Neural crest cell (in vitro differentiated cells): ENCODE measurements at regions not wholly inside any gene's neighbourhood (a gene's known extent, or its start where the extent isn't known, plus 50 kb on each side); places are given as distances from the start of the nearest gene placed in this dataset.

Source experiments
- DNase-seq: peaks from one replicate; pipeline ENCODE4 v3.0.0; 2021; ENCODE audit warnings: low read depth, mixed read lengths, low spot score
- H3K27ac Mint-ChIP-seq: one replicate; pipeline ENCODE4 v1.8.0; 2021; ENCODE audit warnings: mild to moderate bottlenecking, mixed read lengths; ENCODE audit not compliant: unreplicated experiment
- H3K27me3 Mint-ChIP-seq: 2 replicates; pipeline ENCODE4 v1.8.0; 2021; ENCODE audit warnings: low read depth, mild to moderate bottlenecking, mixed read lengths
- H3K36me3 Mint-ChIP-seq: 2 replicates; pipeline ENCODE4 v1.8.0; 2021; ENCODE audit warnings: low read depth, mild to moderate bottlenecking, mixed read lengths
- H3K4me1 Mint-ChIP-seq: 2 replicates; pipeline ENCODE4 v1.8.0; 2021; ENCODE audit warnings: mixed read lengths
- H3K4me3 Mint-ChIP-seq: one replicate; pipeline ENCODE4 v1.8.0; 2021; ENCODE audit warnings: mild to moderate bottlenecking, mixed read lengths
- H3K9me3 Mint-ChIP-seq: 2 replicates; pipeline ENCODE4 v1.8.0; 2021; ENCODE audit warnings: mixed read lengths
- TF ChIP-seq, protein P1 (sequence below): fragments of 200-600 bp; sonication (generic); conservative IDR thresholded peaks from 2 replicates; pipeline ENCODE4 v1.5.0; 2021; ENCODE audit warnings: antibody characterized with exemption, mild to moderate bottlenecking

DNA sequence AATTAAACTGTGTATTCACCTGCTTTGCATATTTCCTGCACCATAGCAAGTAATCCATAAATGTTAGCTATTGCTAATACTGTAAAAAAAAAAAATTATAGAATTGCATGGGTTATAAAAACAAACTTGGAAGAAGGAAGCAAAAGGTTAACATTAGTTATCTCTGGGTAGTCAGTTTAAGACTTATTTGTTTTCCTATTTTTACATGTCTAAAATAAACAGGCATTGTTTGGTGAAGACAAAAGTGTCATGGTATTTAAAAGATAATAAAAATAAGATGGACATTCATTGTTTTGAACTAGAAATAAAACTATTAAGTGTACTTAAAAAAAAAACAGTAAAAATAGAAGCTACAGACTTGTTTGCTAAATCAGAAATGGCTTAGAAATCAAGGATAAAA lies 313.8 kb downstream of the SOX9 start:
- no peaks in the 10 kb centered on the region for H3K27me3 Mint-ChIP-seq

GRCh38 chr17:72434991-72435618 lies 314.3 kb downstream of the SOX9 start:
- Mint-ChIP-seq H3K27ac (no peak overlapping the region), H3K4me1 (no peaks in the 10 kb centered on the region), H3K27me3 (no peaks in the 10 kb centered on the region), H3K36me3 (no peaks in the 10 kb centered on the region), H3K4me3 (no peak overlapping the region), H3K9me3 (peaks cover 7% of the 10 kb centered on the region)
- no peak for DNase-seq
- TF ChIP-seq, protein P1, sequence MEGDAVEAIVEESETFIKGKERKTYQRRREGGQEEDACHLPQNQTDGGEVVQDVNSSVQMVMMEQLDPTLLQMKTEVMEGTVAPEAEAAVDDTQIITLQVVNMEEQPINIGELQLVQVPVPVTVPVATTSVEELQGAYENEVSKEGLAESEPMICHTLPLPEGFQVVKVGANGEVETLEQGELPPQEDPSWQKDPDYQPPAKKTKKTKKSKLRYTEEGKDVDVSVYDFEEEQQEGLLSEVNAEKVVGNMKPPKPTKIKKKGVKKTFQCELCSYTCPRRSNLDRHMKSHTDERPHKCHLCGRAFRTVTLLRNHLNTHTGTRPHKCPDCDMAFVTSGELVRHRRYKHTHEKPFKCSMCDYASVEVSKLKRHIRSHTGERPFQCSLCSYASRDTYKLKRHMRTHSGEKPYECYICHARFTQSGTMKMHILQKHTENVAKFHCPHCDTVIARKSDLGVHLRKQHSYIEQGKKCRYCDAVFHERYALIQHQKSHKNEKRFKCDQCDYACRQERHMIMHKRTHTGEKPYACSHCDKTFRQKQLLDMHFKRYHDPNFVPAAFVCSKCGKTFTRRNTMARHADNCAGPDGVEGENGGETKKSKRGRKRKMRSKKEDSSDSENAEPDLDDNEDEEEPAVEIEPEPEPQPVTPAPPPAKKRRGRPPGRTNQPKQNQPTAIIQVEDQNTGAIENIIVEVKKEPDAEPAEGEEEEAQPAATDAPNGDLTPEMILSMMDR, result no peak

More for the DNA sequence above, 313.8 kb downstream of the SOX9 start:
- TF ChIP-seq, protein P1, result no peak
- peaks cover 3% of the 10 kb centered on the region for H3K9me3 Mint-ChIP-seq
- H3K27ac Mint-ChIP-seq, result no peak overlapping the region
- H3K36me3 Mint-ChIP-seq, result no peaks in the 10 kb centered on the region
- no peak overlapping the region for H3K4me3 Mint-ChIP-seq
- H3K4me1 Mint-ChIP-seq, result no peaks in the 10 kb centered on the region
- no peak for DNase-seq

DNA sequence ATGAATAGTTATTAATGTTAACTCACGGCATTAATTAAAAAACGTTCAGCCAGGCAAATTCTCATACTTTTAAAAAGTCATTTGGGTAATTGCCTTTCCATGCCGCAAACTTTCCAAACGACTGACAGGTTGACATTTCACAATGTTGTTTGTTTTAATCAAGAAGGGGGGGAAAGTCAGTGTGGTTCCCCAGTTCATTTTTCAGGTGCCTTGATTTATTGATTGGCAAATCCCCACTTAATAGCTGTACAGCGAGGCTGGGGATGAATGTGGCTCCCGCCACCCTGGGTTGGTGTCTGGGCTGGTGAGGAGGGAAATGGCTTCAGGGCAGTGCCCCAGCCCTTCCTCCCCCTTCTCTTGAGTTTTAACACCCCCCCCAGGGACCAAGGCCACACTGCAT lies 318.0 kb downstream of the SOX9 start:
- Mint-ChIP-seq H3K9me3 (peaks cover 7% of the 10 kb centered on the region), H3K36me3 (no peaks in the 10 kb centered on the region), H3K27me3 (no peaks in the 10 kb centered on the region), H3K27ac (no peak overlapping the region), H3K4me3 (no peak overlapping the region), H3K4me1 (no peaks in the 10 kb centered on the region)
- DNase-seq, result no peak
- TF ChIP-seq, protein P1, result no peak

- no peak for DNase-seq
- H3K4me3 Mint-ChIP-seq, result no peak overlapping the region
- TF ChIP-seq, protein P1, result no peak
- no peaks in the 10 kb centered on the region for H3K4me1 Mint-ChIP-seq
- H3K36me3 Mint-ChIP-seq, result no peaks in the 10 kb centered on the region
- no peak overlapping the region for H3K27ac Mint-ChIP-seq
- H3K9me3 Mint-ChIP-seq, result peaks cover 7% of the 10 kb centered on the region
- no peaks in the 10 kb centered on the region for H3K27me3 Mint-ChIP-seq
These were observed 319.2 kb downstream of the SOX9 start for GRCh38 chr17:72439893-72440502.

GRCh38 chr17:72440961-72441360 lies 320.1 kb downstream of the SOX9 start:
- Mint-ChIP-seq H3K4me1 (no peaks in the 10 kb centered on the region), H3K4me3 (no peak overlapping the region), H3K36me3 (no peaks in the 10 kb centered on the region), H3K9me3 (peaks cover 7% of the 10 kb centered on the region), H3K27me3 (no peaks in the 10 kb centered on the region), H3K27ac (peak overlapping the region; percentile 60)
- TF ChIP-seq, protein P1, result no peak
- no peak for DNase-seq
